GM23248 (cell line): ENCODE measurements at regions not wholly inside any gene's neighbourhood (a gene's known extent, or its start where the extent isn't known, plus 50 kb on each side); places are given as distances from the start of the nearest gene placed in this dataset.

ENCODE experiments used
- DNase-seq: peaks from one replicate; pipeline ENCODE4 v3.0.0-alpha.2; 2015
- H2AFZ ChIP-seq: fragments of 200-600 bp; sonication (generic); 2 replicates; pipeline ENCODE4 v1.6.1; 2016; ENCODE audit warnings: antibody characterized with exemption
- H3F3A ChIP-seq: fragments of 200-600 bp; sonication (generic); 2 replicates; pipeline ENCODE4 v1.6.1; 2016; ENCODE audit warnings: mild to moderate bottlenecking, antibody characterized with exemption, mixed run types; ENCODE audit not compliant: insufficient read depth
- H3K27ac ChIP-seq: fragments of 200-600 bp; sonication (generic); 2 replicates; pipeline ENCODE4 v1.5.1; 2016; ENCODE audit warnings: mild to moderate bottlenecking
- H3K27me3 ChIP-seq: fragments of 200-600 bp; sonication (generic); replicated peaks from 2 replicates; pipeline ENCODE4 v1.6.1; 2016; ENCODE audit warnings: mild to moderate bottlenecking; ENCODE audit not compliant: insufficient read depth
- H3K36me3 ChIP-seq: fragments of 200-600 bp; sonication (generic); 2 replicates; pipeline ENCODE4 v1.6.1; 2016; ENCODE audit warnings: low read depth, mild to moderate bottlenecking
- H3K4me1 ChIP-seq: fragments of 200-600 bp; sonication (generic); 2 replicates; pipeline ENCODE4 v1.6.1; 2016; ENCODE audit warnings: mild to moderate bottlenecking; ENCODE audit not compliant: insufficient read depth
- H3K4me2 ChIP-seq: fragments of 200-600 bp; sonication (generic); one replicate; pipeline ENCODE4 v1.6.1; 2016; ENCODE audit warnings: mild to moderate bottlenecking; ENCODE audit not compliant: unreplicated experiment
- H3K4me3 ChIP-seq: fragments of 200-600 bp; sonication (generic); 2 replicates; pipeline ENCODE4 v1.5.1; 2016; ENCODE audit warnings: mild to moderate bottlenecking
- H3K79me2 ChIP-seq: fragments of 200-600 bp; sonication (generic); 2 replicates; pipeline ENCODE4 v1.6.1; 2016; ENCODE audit warnings: mild to moderate bottlenecking; ENCODE audit not compliant: insufficient read depth
- H3K9ac ChIP-seq: fragments of 200-600 bp; sonication (generic); 2 replicates; pipeline ENCODE4 v1.6.1; 2016; ENCODE audit warnings: mild to moderate bottlenecking
- H3K9me2 ChIP-seq: fragments of 200-600 bp; sonication (generic); 2 replicates; pipeline ENCODE4 v1.6.1; 2016; ENCODE audit warnings: mixed run types, mild to moderate bottlenecking, moderate library complexity; ENCODE audit not compliant: insufficient read depth
- H3K9me3 ChIP-seq: fragments of 200-600 bp; sonication (generic); one replicate; pipeline ENCODE4 v1.6.1; 2017; ENCODE audit warnings: low read depth
- H4K20me1 ChIP-seq: fragments of 200-600 bp; sonication (generic); 2 replicates; pipeline ENCODE4 v1.6.0; 2016; ENCODE audit not compliant: insufficient read depth
- EZH2 ChIP-seq: fragments of 200-600 bp; sonication (generic); IDR thresholded peaks from 2 replicates; pipeline ENCODE4 v1.6.1; 2018; ENCODE audit warnings: antibody characterized with exemption, mild to moderate bottlenecking; ENCODE audit not compliant: insufficient read depth, poor library complexity, severe bottlenecking
- EZH2phosphoT487 ChIP-seq: fragments of 200-600 bp; sonication (generic); IDR thresholded peaks from 2 replicates; pipeline ENCODE4 v1.6.1; 2018; ENCODE audit warnings: antibody characterized with exemption, moderate library complexity, mild to moderate bottlenecking, low read depth; ENCODE audit not compliant: insufficient read depth
- WGBS, 2 experiments: methylation state at CpG; one replicate each; pipeline ENCODE4 v1.1.6; 2015 to 2017; ENCODE audit warnings: low lambda C conversion rate in 2 of 2, low coverage in 1 of 2; ENCODE audit errors: missing lambda C conversion rate in 2 of 2; 5-methylcytosine and 5-hydroxymethylcytosine counted together
- in situ Hi-C: fragments of 300-500 bp; cut with MboI; formaldehyde crosslinking; loops from 2 replicates; pipeline ENCODE4 v1.15.0; 2020

DNA sequence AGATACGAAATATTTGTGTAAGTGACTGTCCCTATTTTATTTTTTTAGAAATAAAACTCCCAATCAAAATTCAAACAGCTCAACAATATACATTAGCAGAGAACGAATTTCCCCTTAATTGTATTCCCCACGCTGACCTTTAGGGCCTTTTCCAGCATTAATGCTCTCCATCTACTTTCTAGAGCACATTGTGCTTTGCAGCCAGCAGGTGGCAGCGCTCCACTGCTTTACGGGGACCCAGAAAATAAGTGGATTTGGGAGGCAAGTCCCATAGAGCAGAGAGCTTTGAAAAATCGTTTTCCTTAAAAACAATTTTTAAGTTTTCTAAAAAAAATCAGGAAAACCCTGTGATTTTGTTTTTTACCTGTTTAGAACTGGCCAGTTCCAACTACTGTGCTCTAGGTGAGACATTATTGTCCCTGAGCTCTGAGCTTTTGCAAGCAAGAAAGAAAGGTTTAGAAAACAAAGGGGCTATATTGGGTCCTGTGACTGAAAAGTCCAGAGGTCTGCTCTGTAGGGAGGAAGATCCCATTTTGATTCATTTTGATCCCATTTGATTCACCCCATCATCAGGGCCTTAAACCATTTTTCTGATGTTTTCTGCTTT is 144.4 kb upstream of the ZNF644 start:
- 8 to 13% methylated on average over 6 of the region's 6 CpGs for WGBS, 2 experiments
- Histone ChIP-seq H3K79me2 (no peaks in the 10 kb centered on the region), H3K27ac (no peak overlapping the region), H2AFZ (no peak overlapping the region), H3K9me3 (no peaks in the 10 kb centered on the region), H3F3A (no peaks in the 10 kb centered on the region), H3K4me1 (no peaks in the 10 kb centered on the region), H3K9ac (no peak overlapping the region), H3K4me3 (no peak overlapping the region), H3K27me3 (no peaks in the 10 kb centered on the region), H3K4me2 (no peak overlapping the region), H3K9me2 (no peaks in the 10 kb centered on the region), H3K36me3 (no peaks in the 10 kb centered on the region), H4K20me1 (no peaks in the 10 kb centered on the region)
- TF ChIP-seq EZH2phosphoT487: no peak
- TF ChIP-seq EZH2: no peak
- in situ Hi-C loops: no loop called here
- peak; percentile 78 for DNase-seq

DNA sequence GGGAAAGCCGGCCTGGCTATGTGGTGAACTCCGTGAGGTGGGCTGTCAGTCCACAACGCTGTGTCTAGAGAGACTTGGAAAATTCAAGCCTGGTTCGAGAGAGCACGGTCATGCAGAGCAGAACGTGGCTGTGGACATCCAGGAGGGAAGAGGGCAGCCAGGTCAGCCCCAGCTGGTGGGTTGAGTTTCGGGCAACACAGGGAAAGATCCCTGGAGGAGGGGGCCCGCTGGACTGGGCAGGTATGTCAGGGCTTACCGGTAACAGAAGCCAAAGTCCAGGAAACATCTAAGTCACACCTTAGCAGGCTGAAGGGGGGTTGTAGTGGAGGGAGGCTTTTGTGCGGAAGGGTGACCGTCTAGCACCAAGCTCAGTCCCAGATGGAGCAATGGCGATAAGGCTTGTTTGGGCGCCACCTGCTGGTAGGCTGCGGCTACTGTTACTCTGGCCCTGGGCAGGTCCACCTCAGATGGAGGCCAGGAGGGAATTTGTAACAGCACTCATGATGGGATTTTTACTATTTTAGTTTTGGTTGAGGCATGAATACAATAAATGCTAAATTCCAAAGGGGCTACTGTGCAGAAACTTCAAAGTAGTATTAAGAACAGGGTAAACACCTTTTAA is 143.3 kb upstream of the ZNF644 start:
- no peaks in the 10 kb centered on the region for H3K9me2 ChIP-seq
- H3K27ac ChIP-seq: no peak overlapping the region
- no peaks in the 10 kb centered on the region for H4K20me1 ChIP-seq
- no peaks in the 10 kb centered on the region for H3K9me3 ChIP-seq
- H3K4me3 ChIP-seq: no peak overlapping the region
- in situ Hi-C loops: no loop called here
- peak; percentile 74 for DNase-seq
- no peaks in the 10 kb centered on the region for H3K36me3 ChIP-seq
- H3K27me3 ChIP-seq: no peaks in the 10 kb centered on the region
- TF ChIP-seq EZH2phosphoT487 (no peak), EZH2 (no peak)
- no peak overlapping the region for H3K9ac ChIP-seq
- no peak overlapping the region for H3K4me2 ChIP-seq
- WGBS, 2 experiments: 35 to 38% methylated on average over 14 of the region's 14 CpGs
- H2AFZ ChIP-seq: 0 out of 2 replicates have a peak overlapping the region, but pooled peaks have one; percentile 32
- no peaks in the 10 kb centered on the region for H3F3A ChIP-seq
- no peaks in the 10 kb centered on the region for H3K4me1 ChIP-seq
- H3K79me2 ChIP-seq: no peaks in the 10 kb centered on the region

GRCh38 chr1:91162613-91163012 is 140.8 kb upstream of the ZNF644 start:
- Histone ChIP-seq H3K27ac (no peak overlapping the region), H3K27me3 (no peaks in the 10 kb centered on the region), H3K36me3 (no peaks in the 10 kb centered on the region), H3K79me2 (no peaks in the 10 kb centered on the region), H4K20me1 (no peaks in the 10 kb centered on the region), H3K9ac (no peak overlapping the region), H3K4me3 (no peak overlapping the region), H3K9me2 (no peaks in the 10 kb centered on the region), H3F3A (no peaks in the 10 kb centered on the region), H3K9me3 (no peaks in the 10 kb centered on the region), H3K4me2 (no peak overlapping the region), H3K4me1 (no peaks in the 10 kb centered on the region), H2AFZ (no peak overlapping the region)
- TF ChIP-seq EZH2phosphoT487 (no peak), EZH2 (no peak)
- 56 to 69% methylated on average over 3 of the region's 3 CpGs for WGBS, 2 experiments
- no peak for DNase-seq
- in situ Hi-C loops: no loop called here

GRCh38 chr1:91161749-91162148 is 139.9 kb upstream of the ZNF644 start:
- no peak for DNase-seq
- in situ Hi-C loops: no loop called here
- no peak overlapping the region for H3K4me2 ChIP-seq
- H3K9ac ChIP-seq: no peak overlapping the region
- no peaks in the 10 kb centered on the region for H3K27me3 ChIP-seq
- H3K4me3 ChIP-seq: no peak overlapping the region
- no peak for TF ChIP-seq EZH2
- TF ChIP-seq EZH2phosphoT487: no peak
- H3K79me2 ChIP-seq: no peaks in the 10 kb centered on the region
- no peaks in the 10 kb centered on the region for H4K20me1 ChIP-seq
- WGBS, 2 experiments: 5 to 10% methylated on average over 4 of the region's 4 CpGs
- H3K9me3 ChIP-seq: no peaks in the 10 kb centered on the region
- no peaks in the 10 kb centered on the region for H3K9me2 ChIP-seq
- H3K27ac ChIP-seq: no peak overlapping the region
- H3K4me1 ChIP-seq: no peaks in the 10 kb centered on the region
- no peak overlapping the region for H2AFZ ChIP-seq
- no peaks in the 10 kb centered on the region for H3F3A ChIP-seq
- H3K36me3 ChIP-seq: no peaks in the 10 kb centered on the region
